GM23248 (cell line): ENCODE measurements at regions not wholly inside any gene's neighbourhood (a gene's known extent, or its start where the extent isn't known, plus 50 kb on each side); places are given as distances from the start of the nearest gene placed in this dataset.

Experiments
- EZH2 ChIP-seq: fragments of 200-600 bp; sonication (generic); IDR thresholded peaks from 2 replicates; pipeline ENCODE4 v1.6.1; 2018; ENCODE audit warnings: antibody characterized with exemption, mild to moderate bottlenecking; ENCODE audit not compliant: insufficient read depth, poor library complexity, severe bottlenecking
- EZH2phosphoT487 ChIP-seq: fragments of 200-600 bp; sonication (generic); IDR thresholded peaks from 2 replicates; pipeline ENCODE4 v1.6.1; 2018; ENCODE audit warnings: antibody characterized with exemption, moderate library complexity, mild to moderate bottlenecking, low read depth; ENCODE audit not compliant: insufficient read depth

GRCh38 chr15:53911431-53911830, 66.8 kb upstream of the UNC13C start:
- TF ChIP-seq EZH2 (no peak), EZH2phosphoT487 (no peak)
